Suprapubic skin (tissue), 4 donors: ENCODE measurements at regions not wholly inside any gene's neighbourhood (a gene's known extent, or its start where the extent isn't known, plus 50 kb on each side); places are given as distances from the start of the nearest gene placed in this dataset.

Experiments
- DNase-seq, 2 donors: peaks; one replicate each; pipeline ENCODE4 v3.0.0-alpha.2; 2019; ENCODE audit warnings: low spot score in 2 of 2
- H3K27ac ChIP-seq: fragments of 200-600 bp; sonication (generic); one replicate; pipeline ENCODE4 v1.5.1; 2019
- H3K27me3 ChIP-seq: fragments of 200-600 bp; sonication (generic); one replicate; pipeline ENCODE4 v1.5.1; 2019
- H3K36me3 ChIP-seq: fragments of 200-600 bp; sonication (generic); one replicate; pipeline ENCODE4 v1.5.1; 2019
- H3K4me1 ChIP-seq: fragments of 200-600 bp; sonication (generic); one replicate; pipeline ENCODE4 v1.5.1; 2019
- H3K4me3 ChIP-seq: fragments of 200-600 bp; sonication (generic); one replicate; pipeline ENCODE4 v1.5.1; 2019; ENCODE audit warnings: mild to moderate bottlenecking
- H3K9me3 ChIP-seq: fragments of 200-600 bp; sonication (generic); one replicate; pipeline ENCODE4 v1.5.1; 2019
- EP300 ChIP-seq: sonication (generic); formaldehyde crosslinking; IDR thresholded peaks from one replicate; pipeline ENCODE4 v1.6.1; 2017; ENCODE audit warnings: antibody characterized with exemption
- POLR2A ChIP-seq, 2 donors: fragments of 450-650 bp; IDR thresholded peaks; one replicate each; pipeline ENCODE4 v1.6.1; 2017; ENCODE audit warnings: antibody characterized with exemption in 2 of 2, mild to moderate bottlenecking in 2 of 2, moderate library complexity in 2 of 2
- POLR2AphosphoS5 ChIP-seq, 3 donors: sonication (generic); formaldehyde crosslinking; IDR thresholded peaks; one replicate each; pipeline ENCODE4 v1.6.1; 2017; ENCODE audit warnings: antibody characterized with exemption in 3 of 3
- WGBS: methylation state at CpG from one replicate; pipeline ENCODE4 v1.1.5; 2018; 5-methylcytosine and 5-hydroxymethylcytosine counted together
- TF ChIP-seq, protein P1 (sequence below), 2 donors: fragments of 200-600 bp in 1 of 2; fragments of 450-650 bp in 1 of 2; sonication (generic) in 1 of 2; IDR thresholded peaks; one replicate each; pipeline ENCODE4 v1.5.1; 2016 to 2019; ENCODE audit warnings: antibody characterized with exemption in 2 of 2, mild to moderate bottlenecking in 1 of 2, moderate library complexity in 1 of 2

DNA sequence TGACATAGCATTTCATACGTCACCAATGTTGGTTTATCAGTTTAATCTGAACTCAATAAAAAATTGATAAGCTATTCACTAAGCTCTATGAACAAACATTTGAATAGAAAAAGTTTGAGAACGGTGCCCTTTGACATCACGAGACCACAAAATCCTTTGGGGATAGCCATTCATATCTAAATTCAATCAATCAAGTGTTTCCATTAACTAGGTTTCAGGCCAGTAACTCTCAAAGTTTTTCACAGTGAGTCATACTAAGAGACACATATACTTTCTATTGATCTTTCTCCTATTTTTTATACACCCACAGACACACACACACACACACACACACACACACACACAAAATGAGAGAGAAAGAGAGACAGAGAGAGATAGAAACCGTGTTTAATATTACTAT, 235.4 kb upstream of the SNX7 start:
- Histone ChIP-seq H3K4me1 (no peaks in the 10 kb centered on the region), H3K27me3 (no peaks in the 10 kb centered on the region), H3K36me3 (no peaks in the 10 kb centered on the region), H3K27ac (no peak overlapping the region), H3K9me3 (no peaks in the 10 kb centered on the region), H3K4me3 (no peak overlapping the region)
- DNase-seq = no peak
- TF ChIP-seq POLR2A (IDR thresholded peaks at IDR 0.05) = no peak
- no peak for TF ChIP-seq POLR2AphosphoS5 (IDR thresholded peaks at IDR 0.05)
- 92% methylated on average over 4 of the region's 4 CpGs for WGBS

DNA sequence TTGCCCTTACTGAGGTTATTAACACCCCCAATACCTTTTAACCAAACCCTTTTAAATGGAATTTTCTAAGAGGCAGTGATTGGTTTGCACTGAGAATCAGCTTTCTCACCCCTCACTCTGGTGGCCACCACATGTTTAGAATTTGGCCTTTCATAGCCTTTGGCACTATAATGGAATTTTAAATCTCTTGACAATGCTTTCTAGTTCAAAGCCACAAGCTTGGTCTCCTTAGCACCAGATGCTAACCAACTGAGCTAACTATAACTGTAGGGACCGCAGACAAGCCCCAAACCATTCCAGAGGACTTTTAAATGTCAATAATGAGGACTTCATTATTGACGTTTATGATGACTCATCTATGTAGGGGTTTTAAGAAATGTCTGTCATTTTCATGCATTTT, 238.7 kb upstream of the SNX7 start:
- no peaks in the 10 kb centered on the region for H3K27me3 ChIP-seq
- TF ChIP-seq POLR2A (IDR thresholded peaks at IDR 0.05) (no peak), EP300 (no peak), POLR2AphosphoS5 (IDR thresholded peaks at IDR 0.05) (no peak)
- TF ChIP-seq, protein P1, sequence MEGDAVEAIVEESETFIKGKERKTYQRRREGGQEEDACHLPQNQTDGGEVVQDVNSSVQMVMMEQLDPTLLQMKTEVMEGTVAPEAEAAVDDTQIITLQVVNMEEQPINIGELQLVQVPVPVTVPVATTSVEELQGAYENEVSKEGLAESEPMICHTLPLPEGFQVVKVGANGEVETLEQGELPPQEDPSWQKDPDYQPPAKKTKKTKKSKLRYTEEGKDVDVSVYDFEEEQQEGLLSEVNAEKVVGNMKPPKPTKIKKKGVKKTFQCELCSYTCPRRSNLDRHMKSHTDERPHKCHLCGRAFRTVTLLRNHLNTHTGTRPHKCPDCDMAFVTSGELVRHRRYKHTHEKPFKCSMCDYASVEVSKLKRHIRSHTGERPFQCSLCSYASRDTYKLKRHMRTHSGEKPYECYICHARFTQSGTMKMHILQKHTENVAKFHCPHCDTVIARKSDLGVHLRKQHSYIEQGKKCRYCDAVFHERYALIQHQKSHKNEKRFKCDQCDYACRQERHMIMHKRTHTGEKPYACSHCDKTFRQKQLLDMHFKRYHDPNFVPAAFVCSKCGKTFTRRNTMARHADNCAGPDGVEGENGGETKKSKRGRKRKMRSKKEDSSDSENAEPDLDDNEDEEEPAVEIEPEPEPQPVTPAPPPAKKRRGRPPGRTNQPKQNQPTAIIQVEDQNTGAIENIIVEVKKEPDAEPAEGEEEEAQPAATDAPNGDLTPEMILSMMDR (IDR thresholded peaks at IDR 0.05) = no peak
- H3K9me3 ChIP-seq = no peaks in the 10 kb centered on the region
- no peak overlapping the region for H3K27ac ChIP-seq
- DNase-seq = no peak
- 70% methylated on average over 2 of the region's 2 CpGs for WGBS
- H3K36me3 ChIP-seq = no peaks in the 10 kb centered on the region
- H3K4me3 ChIP-seq = no peak overlapping the region
- no peaks in the 10 kb centered on the region for H3K4me1 ChIP-seq

DNA sequence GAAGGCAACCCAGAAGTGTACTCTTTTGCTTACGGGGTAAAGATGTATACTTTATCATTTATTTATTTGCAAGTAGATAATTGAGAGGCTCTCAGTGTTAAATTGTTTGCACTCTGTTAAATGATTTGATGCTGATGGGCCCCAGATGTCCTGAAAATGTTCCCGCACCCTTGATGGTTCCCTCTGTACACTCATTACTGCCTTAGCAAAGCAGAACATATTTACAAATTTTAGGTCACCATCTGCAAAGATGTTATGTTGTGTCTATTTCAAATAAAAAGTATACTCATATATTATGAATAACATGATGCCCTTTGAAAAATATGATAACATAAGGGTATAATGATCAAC, 240.5 kb upstream of the SNX7 start:
- H3K27me3 ChIP-seq = no peaks in the 10 kb centered on the region
- no peaks in the 10 kb centered on the region for H3K4me1 ChIP-seq
- DNase-seq = no peak
- no peak overlapping the region for H3K4me3 ChIP-seq
- no peaks in the 10 kb centered on the region for H3K9me3 ChIP-seq
- WGBS = 88% methylated on average over 2 of the region's 2 CpGs
- TF ChIP-seq, protein P1 (IDR thresholded peaks at IDR 0.05) = no peak
- no peak for TF ChIP-seq POLR2AphosphoS5 (IDR thresholded peaks at IDR 0.05)
- no peaks in the 10 kb centered on the region for H3K36me3 ChIP-seq
- H3K27ac ChIP-seq = no peak overlapping the region

DNA sequence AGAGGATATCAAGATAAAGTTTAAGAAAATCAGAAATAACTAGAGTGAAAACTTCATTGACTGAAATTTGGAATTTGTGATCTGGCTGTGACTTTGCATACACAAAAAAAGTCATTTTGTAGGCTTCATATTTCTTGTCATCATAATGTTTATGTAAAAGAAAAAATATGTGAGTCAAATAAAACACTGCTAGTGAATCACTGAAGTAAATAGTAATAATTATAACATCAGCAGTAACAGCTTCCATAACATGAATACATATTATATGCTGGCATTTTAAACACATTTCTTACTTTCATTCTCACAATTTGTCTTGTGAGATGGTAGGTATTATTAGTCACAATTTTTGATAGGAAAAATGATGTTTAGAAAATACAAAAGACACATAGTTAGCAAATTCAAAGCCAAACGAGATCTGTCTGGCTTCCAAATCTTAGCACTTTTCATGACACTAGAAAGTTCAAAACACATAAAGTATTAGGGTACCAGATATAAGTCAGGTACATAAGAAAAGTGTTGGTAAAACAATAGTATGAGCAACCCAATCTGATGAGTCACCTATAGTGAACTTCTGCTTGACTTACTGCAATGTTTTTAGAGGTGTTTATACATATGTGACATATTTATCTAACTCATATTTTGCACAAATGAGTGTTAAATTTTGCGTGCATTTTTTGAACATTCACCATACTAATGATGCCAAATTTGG, 241.0 kb upstream of the SNX7 start:
- Histone ChIP-seq H3K36me3 (no peaks in the 10 kb centered on the region), H3K9me3 (no peaks in the 10 kb centered on the region), H3K27ac (no peak overlapping the region), H3K4me1 (no peaks in the 10 kb centered on the region), H3K27me3 (no peaks in the 10 kb centered on the region), H3K4me3 (no peak overlapping the region)
- no peak for DNase-seq
- WGBS = 45% methylated on average over 2 of the region's 2 CpGs
- TF ChIP-seq POLR2A (IDR thresholded peaks at IDR 0.05) = no peak
- TF ChIP-seq EP300 = no peak
- TF ChIP-seq, protein P1 (IDR thresholded peaks at IDR 0.05) = no peak
- TF ChIP-seq POLR2AphosphoS5 (IDR thresholded peaks at IDR 0.05) = no peak

DNA sequence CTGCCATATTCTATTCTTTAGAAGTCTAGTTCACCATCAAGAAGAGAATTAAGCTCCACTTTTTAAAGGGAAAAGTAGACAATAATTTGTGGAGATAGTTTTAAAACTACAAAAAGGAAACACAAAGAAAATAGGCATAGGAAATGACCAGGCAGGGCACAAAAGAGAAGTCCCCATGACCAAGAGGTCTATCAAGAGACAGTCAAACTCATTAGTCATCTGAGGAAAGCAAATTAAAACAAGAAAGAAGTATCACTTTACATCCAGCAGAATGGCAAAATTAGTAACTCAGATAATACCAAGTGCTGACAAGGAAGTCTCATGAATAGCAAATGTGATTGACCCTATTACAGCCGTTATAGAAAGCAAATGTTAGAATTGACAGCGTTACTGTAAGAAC, 243.7 kb upstream of the SNX7 start:
- no peak for DNase-seq
- Histone ChIP-seq H3K36me3 (no peaks in the 10 kb centered on the region), H3K27ac (no peak overlapping the region), H3K4me3 (no peak overlapping the region), H3K27me3 (no peaks in the 10 kb centered on the region), H3K4me1 (no peaks in the 10 kb centered on the region), H3K9me3 (no peaks in the 10 kb centered on the region)
- TF ChIP-seq, protein P1 (IDR thresholded peaks at IDR 0.05) = no peak
- WGBS = 95% methylated on average over 2 of the region's 2 CpGs

DNA sequence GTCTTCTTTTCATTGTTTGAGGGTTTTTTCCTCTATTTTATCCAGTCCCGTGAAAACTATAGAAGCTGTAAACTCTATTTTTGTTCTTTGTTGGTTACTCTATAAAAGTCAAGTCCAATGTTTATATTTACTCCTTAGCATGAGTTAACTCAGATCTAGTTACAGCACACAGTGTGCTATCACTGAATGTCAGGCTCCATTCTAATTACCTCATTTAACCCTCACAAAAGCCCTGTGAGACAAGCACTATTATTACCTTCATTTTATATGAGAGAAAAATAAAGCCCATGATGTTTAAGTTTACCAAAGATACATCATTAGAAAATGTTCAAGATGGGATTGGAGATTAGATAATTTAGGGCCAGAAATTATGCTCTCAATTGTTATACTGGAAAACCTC, 251.4 kb upstream of the SNX7 start:
- no peak for TF ChIP-seq POLR2A (IDR thresholded peaks at IDR 0.05)
- no peak for TF ChIP-seq POLR2AphosphoS5 (IDR thresholded peaks at IDR 0.05)
- TF ChIP-seq, protein P1 (IDR thresholded peaks at IDR 0.05) = no peak
- no peak for TF ChIP-seq EP300
- WGBS = 96% methylated on average over 1 of the region's 1 CpG
- no peaks in the 10 kb centered on the region for H3K4me1 ChIP-seq
- H3K27me3 ChIP-seq = no peaks in the 10 kb centered on the region
- no peaks in the 10 kb centered on the region for H3K9me3 ChIP-seq
- DNase-seq = no peak
- no peak overlapping the region for H3K27ac ChIP-seq
- H3K36me3 ChIP-seq = no peaks in the 10 kb centered on the region
- H3K4me3 ChIP-seq = no peak overlapping the region
